ENCODE measurements at regions not wholly inside any gene's neighbourhood (a gene's known extent, or its start where the extent isn't known, plus 50 kb on each side); places are given as distances from the start of the nearest gene placed in this dataset.
A peak's percentile ranks its signal among the peaks of the same experiment; 100 is the strongest.

DNA sequence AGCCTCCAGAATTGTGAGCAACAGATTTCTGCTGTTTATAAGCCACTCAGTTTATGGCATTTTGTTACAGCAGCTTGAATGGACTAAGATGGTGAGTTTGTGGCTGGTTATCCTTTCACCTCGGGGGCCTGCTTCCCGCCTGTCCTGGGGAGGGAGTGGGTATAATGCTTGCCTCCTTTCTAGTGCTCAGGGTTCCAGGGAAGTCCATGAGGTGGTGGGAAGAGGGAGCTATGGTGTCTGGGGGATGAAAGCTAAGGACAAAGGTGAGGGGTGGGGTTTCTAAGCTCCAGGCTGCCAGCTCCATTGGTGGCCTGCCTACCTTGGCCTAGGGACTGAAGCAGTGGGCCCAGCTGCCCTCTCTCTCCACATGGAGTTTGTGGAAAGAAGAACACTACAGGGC, 50.2 kb upstream of the SDK2 start:
- no peak for DNase-seq

DNA sequence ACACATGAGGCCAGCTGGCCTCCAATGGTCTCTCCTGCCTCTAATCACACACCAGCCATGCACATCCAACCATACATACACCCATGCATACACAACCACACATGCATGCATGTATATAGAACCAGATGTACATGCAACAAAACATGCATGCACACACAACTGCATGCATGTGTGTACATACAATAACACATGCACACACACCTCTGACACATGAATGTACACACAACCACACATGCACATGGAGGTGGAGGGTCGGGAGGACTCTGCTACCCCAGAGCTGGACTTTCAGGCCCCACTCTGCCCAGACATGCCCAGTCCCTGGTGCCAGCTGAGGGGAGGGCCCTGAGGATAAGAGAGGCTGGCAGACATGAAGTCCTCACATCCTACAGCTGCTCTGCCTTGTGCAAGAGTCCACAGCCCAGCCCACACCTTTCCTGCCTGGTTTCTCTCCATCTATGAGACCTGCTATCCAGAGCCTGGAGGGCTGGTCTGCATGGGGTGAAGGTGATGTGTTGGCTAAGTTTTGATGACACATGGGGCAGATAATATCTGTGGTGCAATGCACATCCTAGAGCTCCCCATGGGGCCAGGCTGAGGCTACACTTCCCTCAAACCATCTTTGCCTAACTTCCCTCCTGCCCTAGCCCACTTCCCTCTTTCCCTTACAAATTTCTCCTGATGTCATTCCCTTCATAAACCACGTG, 50.9 kb upstream of the SDK2 start:
- DNase-seq = no peak

GRCh38 chr17:73696251-73696650, 52.0 kb upstream of the SDK2 start:
- DNase-seq = no peak

DNA sequence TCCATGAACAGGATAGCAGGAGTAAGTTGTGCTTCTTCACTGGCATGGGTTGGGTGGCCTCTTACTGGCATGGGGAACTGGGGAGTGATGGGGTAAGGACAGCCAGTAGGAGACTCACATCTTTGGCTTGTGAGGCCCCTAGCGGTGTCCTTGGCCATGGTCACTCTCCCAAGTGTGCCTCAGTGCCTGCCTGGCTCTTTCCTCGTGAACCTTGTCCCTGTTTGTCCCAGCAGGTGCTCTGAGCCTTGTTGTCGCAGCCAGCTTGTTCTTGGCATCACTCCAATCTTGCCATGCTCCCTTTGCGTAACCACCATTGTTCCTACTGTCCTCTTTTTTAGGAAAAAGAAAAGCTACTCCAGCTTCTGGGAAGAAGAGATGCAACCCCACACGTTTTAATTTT, 53.6 kb upstream of the SDK2 start:
- no peak for DNase-seq

DNA sequence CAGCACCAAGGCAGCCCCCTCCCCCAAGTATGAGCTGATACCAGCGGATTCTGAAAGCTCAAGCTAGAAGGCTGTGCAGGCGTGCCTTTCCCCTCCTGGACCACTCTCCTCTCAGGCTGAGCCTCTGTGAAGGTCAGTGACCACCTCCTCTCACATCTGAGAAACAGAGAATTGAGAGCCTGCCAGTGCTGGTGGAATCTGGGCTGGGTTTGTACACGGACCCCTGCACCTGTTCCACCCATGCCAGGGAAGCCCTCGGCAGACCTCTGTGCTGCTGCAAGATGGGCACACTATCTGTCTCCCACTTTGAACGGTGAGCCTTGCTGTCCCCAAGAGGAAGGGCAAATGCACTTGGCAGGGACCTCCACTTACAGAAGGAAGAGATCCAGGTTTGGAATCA, 54.7 kb upstream of the SDK2 start:
- no peak for DNase-seq

DNA sequence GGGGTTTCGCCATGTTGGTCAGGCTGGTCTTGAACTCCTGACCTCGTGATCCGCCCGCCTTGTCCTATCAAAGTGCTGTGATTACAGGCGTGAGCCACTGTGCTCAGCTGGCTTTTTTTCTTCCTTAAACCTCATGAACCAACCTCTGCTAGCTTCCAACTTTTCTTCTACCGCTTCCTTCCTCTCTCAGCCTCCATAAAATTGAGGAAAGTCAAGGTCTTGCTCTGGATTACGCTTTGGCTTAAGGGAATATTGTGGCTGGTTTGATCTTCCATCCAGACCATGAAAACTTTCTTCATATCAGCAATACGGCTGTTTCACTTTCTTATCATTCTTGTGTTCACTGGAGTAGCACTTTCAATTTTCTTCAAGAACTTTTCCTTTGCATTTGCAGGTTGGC, 57.5 kb upstream of the SDK2 start:
- DNase-seq = no peak

GRCh38 chr17:73703192-73703591, 58.9 kb upstream of the SDK2 start:
- DNase-seq = no peak

GRCh38 chr17:73703917-73704316, 59.7 kb upstream of the SDK2 start:
- no peak for DNase-seq

DNA sequence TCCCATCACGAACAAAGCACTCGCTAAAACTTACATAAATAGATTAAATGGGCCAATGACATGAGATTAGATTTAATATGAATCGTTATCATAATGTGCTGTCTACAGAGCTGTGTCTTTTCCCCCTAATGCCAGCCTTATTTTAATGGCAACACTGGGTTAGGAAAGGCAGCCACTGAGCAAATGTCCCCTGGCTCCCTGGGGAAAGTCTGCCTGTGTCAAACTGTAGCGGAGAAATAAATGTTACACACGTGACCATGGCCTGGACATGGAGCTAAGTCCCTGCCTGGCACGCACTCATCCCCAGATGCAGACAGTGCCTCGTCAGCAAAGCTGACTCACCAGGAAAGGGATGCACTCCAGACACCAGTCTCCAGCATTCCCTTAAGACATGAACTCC, 61.3 kb upstream of the SDK2 start:
- no peak for DNase-seq

- no peak for DNase-seq
Measured at GRCh38 chr17:73706428-73706827, 62.2 kb upstream of the SDK2 start.

- no peak for DNase-seq
Measured at GRCh38 chr17:73706858-73707257, 62.6 kb upstream of the SDK2 start.

DNA sequence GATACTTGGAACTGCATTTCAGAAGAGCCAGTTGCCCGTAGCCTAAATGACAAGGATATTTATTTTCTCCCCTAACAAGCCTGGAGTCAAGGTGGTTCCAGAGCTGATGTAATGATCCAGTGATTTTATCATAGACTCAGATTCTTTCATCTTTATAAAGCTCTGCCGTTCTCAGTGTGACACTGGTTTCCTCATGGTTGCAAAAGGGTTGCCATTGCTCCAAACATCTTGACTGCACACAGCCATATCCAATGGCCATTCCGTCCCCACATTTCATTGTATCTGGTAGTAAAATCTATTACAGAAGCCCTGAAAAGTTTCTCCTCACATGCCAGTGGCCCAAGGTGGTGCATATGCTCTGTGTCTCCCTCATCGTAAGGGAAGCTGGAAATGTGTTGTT, 63.1 kb upstream of the SDK2 start:
- no peak for DNase-seq

DNA sequence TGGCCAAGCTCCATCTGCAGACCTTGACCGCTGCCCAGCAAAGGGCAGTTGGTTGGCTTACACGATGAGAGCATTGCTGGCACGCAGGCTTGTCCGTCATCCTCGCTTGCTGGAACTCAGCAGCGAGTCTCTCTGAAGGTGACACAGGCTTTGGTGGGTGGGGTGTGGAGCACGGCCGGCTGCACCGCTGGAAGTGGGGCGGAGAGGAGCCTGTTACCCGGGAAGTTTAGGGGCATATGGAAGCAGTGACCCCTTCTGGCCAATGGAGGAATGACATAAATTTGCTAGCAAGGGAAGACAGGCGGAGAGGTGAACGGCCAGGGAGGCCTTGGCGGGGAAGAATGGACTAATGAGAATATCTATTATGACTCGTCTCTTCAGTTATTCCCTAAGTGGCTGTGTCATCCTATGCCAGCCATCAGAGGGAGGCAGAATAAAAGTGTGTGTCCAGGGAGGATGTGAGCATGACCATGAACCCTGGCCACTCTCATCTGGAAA, 65.9 kb upstream of the SDK2 start:
- peak; percentile 77 for DNase-seq

DNA sequence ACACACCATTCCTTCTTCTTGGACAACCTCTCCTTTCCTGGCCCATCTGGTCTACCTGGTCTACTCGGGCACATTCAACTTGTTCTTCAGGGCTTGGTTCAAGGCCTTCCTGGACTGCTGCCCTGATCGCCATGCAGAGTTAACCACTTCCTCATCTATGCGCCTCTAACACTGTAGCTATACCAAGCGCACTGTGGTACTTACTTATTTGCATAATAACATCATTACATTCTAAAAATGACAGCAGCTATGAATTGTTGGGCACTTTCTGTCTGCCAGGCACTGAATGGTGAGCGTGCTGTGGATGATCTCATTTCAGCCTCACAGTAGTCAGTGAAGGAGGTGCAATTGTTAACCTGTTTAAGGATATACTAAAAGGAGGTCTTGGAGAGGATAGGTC, 66.9 kb upstream of the SDK2 start:
- DNase-seq = no peak

DNA sequence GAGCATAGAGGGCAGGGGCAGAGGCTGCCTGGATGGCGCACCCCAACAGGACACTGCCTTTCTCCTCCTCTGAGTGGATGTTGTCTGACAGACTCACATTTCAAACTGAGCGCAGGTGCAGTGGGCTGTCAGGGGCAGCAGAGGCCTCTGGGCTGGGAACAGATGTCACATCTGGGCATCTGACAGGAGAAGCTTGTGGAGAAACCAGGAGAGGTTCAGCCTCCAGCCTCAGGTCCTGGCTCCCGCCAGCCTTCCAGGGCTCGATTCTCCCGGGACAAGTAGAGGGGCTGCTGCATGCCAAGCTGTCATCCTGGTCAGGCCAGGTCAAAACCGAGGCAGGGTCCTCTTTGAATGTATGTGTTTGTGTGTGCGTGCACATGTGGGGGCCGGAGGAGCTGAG, 67.7 kb upstream of the SDK2 start:
- DNase-seq = no peak

DNA sequence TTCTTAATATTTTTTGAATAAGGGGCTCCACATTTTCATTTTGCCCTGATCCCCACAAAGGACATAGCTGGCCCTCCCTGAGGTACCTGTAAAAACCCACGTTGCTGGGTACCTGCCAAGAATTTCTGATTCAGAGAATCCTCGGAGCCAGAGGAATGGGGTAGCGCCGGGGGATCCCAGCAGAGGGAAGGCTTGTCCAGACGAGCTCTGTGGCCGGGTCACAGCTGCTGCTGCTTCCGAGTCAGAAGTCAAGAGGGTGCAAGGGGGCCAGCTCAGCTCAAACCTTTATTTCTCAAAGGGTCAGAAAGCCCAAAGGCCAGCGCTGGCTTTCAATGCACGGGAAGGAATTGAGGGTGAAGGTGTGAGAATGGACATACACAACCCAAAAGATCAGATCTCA, 68.9 kb upstream of the SDK2 start:
- DNase-seq = no peak

GRCh38 chr17:73715769-73716168, 71.5 kb upstream of the SDK2 start:
- no peak for DNase-seq

GRCh38 chr17:73717690-73718089, 73.4 kb upstream of the SDK2 start:
- DNase-seq = no peak

DNA sequence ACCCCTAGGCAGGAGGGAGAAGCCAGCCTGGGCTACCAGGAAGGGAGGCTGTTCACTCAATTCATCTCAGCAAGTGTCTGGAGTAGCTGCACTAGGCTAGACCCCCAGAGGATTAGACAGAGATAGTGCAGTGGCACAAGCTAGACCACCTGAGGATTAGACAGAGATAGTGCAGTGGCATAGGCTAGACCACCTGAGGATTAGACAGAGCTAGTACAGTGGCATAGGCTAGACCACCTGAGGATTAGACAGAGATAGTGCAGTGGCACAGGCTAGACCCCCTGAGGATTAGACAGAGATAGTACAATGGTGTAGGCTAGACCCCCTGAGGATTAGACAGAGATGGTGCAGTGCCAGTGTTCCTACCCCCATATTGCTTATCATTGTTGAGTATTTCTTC, 74.1 kb upstream of the SDK2 start:
- DNase-seq = no peak

GRCh38 chr17:73718912-73719311, 74.7 kb upstream of the SDK2 start:
- DNase-seq = no peak

- no peak for DNase-seq
Measured at GRCh38 chr17:73719588-73720071, 75.4 kb upstream of the SDK2 start.

DNA sequence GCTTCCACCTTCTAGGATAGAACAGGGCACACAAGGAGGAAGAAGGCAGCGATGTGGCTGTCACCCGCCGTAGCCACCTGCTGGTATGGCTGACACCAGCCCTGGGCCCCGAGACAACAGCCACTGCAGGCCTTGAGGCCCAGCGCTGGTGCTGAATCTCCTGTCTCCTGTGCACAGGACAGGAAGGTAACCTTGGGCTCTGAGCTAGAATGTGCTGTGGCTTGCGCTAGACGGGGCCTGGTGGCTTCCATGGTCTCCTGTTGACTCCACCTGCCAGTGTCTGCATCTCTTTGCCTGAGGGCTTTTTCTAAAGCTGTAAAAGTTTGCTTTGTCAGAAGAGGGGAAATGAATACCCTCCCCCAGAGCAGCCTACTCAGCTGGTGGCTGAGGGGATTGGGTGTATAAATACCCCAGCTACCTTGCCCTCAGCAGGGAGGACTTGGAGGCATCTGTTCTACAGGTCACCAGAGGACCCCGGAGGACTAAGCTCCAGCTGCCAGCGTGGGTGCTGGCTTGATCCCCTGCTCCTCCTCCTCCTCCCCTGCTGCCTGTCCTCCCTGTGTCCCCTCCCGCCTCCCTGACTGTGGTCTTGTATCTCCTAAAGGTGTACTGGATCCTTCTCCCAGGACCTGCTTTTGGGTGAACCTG, 76.1 kb upstream of the SDK2 start:
- peak; percentile 38 for DNase-seq

DNA sequence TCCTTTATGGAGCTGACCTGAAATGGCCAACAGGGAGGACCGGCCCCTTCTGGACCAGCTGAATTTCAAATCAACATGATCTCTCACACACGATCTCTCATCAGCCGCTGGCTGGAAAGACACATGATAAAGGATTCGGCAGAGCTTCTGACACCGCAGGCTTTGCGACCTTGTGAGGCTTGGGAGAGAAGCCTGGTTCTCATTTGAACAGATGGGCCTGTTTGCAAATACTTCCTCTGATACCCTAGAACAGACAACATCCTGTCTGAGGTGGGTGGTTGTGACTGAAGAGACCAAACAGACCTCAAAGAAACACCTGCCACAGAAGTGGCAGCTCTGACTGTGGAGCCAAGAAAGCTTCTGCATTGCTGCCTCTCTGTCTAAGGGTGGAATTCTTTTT, 77.9 kb upstream of the SDK2 start:
- peak; percentile 65 for DNase-seq

GRCh38 chr17:73723317-73723716, 79.1 kb upstream of the SDK2 start:
- DNase-seq = no peak

- DNase-seq = no peak
Measured at GRCh38 chr17:73724341-73724740, 80.1 kb upstream of the SDK2 start.
